HepG2 (cell line): ENCODE measurements at regions not wholly inside any gene's neighbourhood (a gene's known extent, or its start where the extent isn't known, plus 50 kb on each side); places are given as distances from the start of the nearest gene placed in this dataset.

Experiments used
- ATAC-seq: fragments of 200-7000 bp; cut with Tn5 transposase; 3 replicates; pipeline ENCODE4 v1.9.1; 2020; ENCODE audit warnings: mild to moderate bottlenecking, moderate library complexity
- BruUV-seq: library from RNA; stranded (reverse); fragments of 400-500 nt; replicated peaks from 2 replicates; lab custom pipeline; 2021; lab: Mats Ljungman, UMichigan
- CTCF ChIA-PET: fragments of 300-600 bp; formaldehyde crosslinking; extraction: SDS; loops from one replicate; lab custom pipeline; 2021; ENCODE audit warnings: low total read pairs, inconsistent platforms, low intra/inter-chr PET ratio; lab: Yijun Ruan, JAX
- POLR2A ChIA-PET: fragments of 350-600 bp; sonication (Branson Sonifier 250); formaldehyde crosslinking; loops from one replicate; lab custom pipeline; 2020; ENCODE audit warnings: antibody characterized with exemption, inconsistent platforms; lab: Yijun Ruan, JAX
- DNase-seq: peaks from one replicate; pipeline ENCODE4 v3.0.0-alpha.2; 2015; ENCODE audit warnings: low spot score
- FAIRE-seq: peaks from 3 replicates; lab custom pipeline; 2011; peaks lifted over from hg19 to GRCh38; lab: Jason Lieb, UNC
- H2AFZ ChIP-seq: one replicate; pipeline ENCODE4 v1.6.1; 2011; ENCODE audit warnings: low read length, inconsistent platforms
- H3K27ac ChIP-seq: fragments of 300-600 bp; 3 replicates; pipeline ENCODE4 v1.8.0; 2011; ENCODE audit warnings: mixed run types, mild to moderate bottlenecking, mixed read lengths, low read length, inconsistent platforms; ENCODE audit not compliant: insufficient read depth; ENCODE audit errors: extremely low read length
- H3K27me3 ChIP-seq, 2 experiments: fragments of 200-600 bp in 1 of 2; 2 replicates in 1 of 2; 3 replicates in 1 of 2; pipeline versions ENCODE4 v1.6.0 to v1.8.0; 2011; ENCODE audit warnings: low read length in 2 of 2, mild to moderate bottlenecking in 2 of 2, moderate library complexity in 2 of 2, inconsistent platforms in 1 of 2; ENCODE audit not compliant: insufficient read depth in 2 of 2, control insufficient read depth in 1 of 2
- H3K36me3 ChIP-seq, 2 experiments: fragments of 200-600 bp in 1 of 2; replicated peaks in 1 of 2; 2 replicates in 1 of 2; 3 replicates in 1 of 2; pipeline versions ENCODE4 v1.5.1 to v1.8.0; 2011; ENCODE audit warnings: low read length in 2 of 2, inconsistent platforms in 1 of 2; ENCODE audit not compliant: insufficient read depth in 2 of 2, control insufficient read depth in 1 of 2
- H3K4me1 ChIP-seq: 2 replicates; pipeline ENCODE4 v1.5.1; 2012; ENCODE audit warnings: low read length, inconsistent platforms; ENCODE audit not compliant: insufficient read depth
- H3K4me2 ChIP-seq: 2 replicates; pipeline ENCODE4 v1.6.0; 2011; ENCODE audit warnings: low read depth, low read length, inconsistent platforms
- H3K4me3 ChIP-seq, 3 experiments: fragments of 200-600 bp in 1 of 3; sonication (generic), shearing (Covaris generic) in 1 of 3; replicated peaks in 1 of 3; 2 replicates each; pipeline ENCODE4 v1.5.1; 2011 to 2016; ENCODE audit warnings: low read length in 3 of 3, inconsistent platforms in 2 of 3, low read depth in 2 of 3, mild to moderate bottlenecking in 2 of 3, control low read depth in 1 of 3, mixed read lengths in 1 of 3; ENCODE audit not compliant: insufficient read depth in 1 of 3
- H3K79me2 ChIP-seq: one replicate; pipeline ENCODE4 v1.6.1; 2011; ENCODE audit warnings: low read length, inconsistent platforms; ENCODE audit not compliant: insufficient read depth
- H3K9ac ChIP-seq: 2 replicates; pipeline ENCODE4 v1.6.0; 2011; ENCODE audit warnings: mild to moderate bottlenecking, low read depth, low read length, inconsistent platforms; ENCODE audit not compliant: insufficient read depth
- H3K9me3 ChIP-seq: 2 replicates; pipeline ENCODE4 v1.5.1; 2012; ENCODE audit warnings: mild to moderate bottlenecking, low read length
- H4K20me1 ChIP-seq: 2 replicates; pipeline ENCODE4 v1.6.0; 2011; ENCODE audit warnings: inconsistent platforms, mild to moderate bottlenecking, low read length, moderate library complexity; ENCODE audit not compliant: insufficient read depth
- MEF2D ChIP-seq: sonication (generic); formaldehyde crosslinking; IDR thresholded peaks from 2 replicates; pipeline ENCODE4 v1.5.1; 2020; ENCODE audit warnings: mild to moderate bottlenecking, missing genetic modification reagents
- POGZ ChIP-seq: sonication (generic); formaldehyde crosslinking; IDR thresholded peaks from 2 replicates; pipeline ENCODE4 v1.4.0; 2020; ENCODE audit warnings: mild to moderate bottlenecking, missing genetic modification reagents
- RBM22 ChIP-seq: fragments of 200-400 bp; formaldehyde crosslinking; optimal IDR thresholded peaks from 2 replicates; pipeline ENCODE3; 2017; ENCODE audit warnings: mild to moderate bottlenecking, low read length, moderate library complexity
- SMYD3 ChIP-seq: sonication (generic); formaldehyde crosslinking; IDR thresholded peaks from 2 replicates; pipeline ENCODE4 v1.8.1; 2023; ENCODE audit warnings: mild to moderate bottlenecking, missing genetic modification reagents
- ZBTB38 ChIP-seq: sonication (generic); formaldehyde crosslinking; IDR thresholded peaks from 2 replicates; pipeline ENCODE4 v1.5.1; 2020; ENCODE audit warnings: mild to moderate bottlenecking, missing genetic modification reagents
- ZNF234 ChIP-seq: sonication (generic); formaldehyde crosslinking; conservative IDR thresholded peaks from 2 replicates; pipeline ENCODE4 v1.5.1; 2020; ENCODE audit warnings: mild to moderate bottlenecking, missing genetic modification reagents
- WGBS: methylation state at CpG from one replicate; pipeline ENCODE4 v1.1.6; 2017; ENCODE audit warnings: low lambda C conversion rate; 5-methylcytosine and 5-hydroxymethylcytosine counted together
- in situ Hi-C: cut with HindIII; loops from 2 replicates; pipeline ENCODE4 v1.10.0; 2017; ENCODE audit warnings: low pct_unique_long_range_greater_than_20kb; ENCODE audit not compliant: extremely low pct_ligation_motif_present
- intact Hi-C: fragments of 100-400 bp; cut with micrococcal nuclease; formaldehyde crosslinking; loops from one replicate; pipeline ENCODE4 v1.10.0; 2022; ENCODE audit not compliant: unreplicated experiment
- TF ChIP-seq, protein P1 (sequence below): sonication (generic); formaldehyde crosslinking; IDR thresholded peaks from 2 replicates; pipeline ENCODE4 v1.8.1; 2022; ENCODE audit warnings: low read depth, mild to moderate bottlenecking, missing genetic modification reagents
- TF ChIP-seq, protein P2 (sequence below), 2 experiments: fragments of 450-650 bp in 1 of 2; sonication (generic) in 1 of 2; formaldehyde crosslinking in 1 of 2; IDR thresholded peaks; 2 replicates each; pipeline versions ENCODE4 v1.6.1 to v1.8.0; 2016 to 2022; ENCODE audit warnings: antibody characterized with exemption in 1 of 2, mild to moderate bottlenecking in 1 of 2, missing genetic modification reagents in 1 of 2
- TF ChIP-seq, protein P3 (sequence below): sonication (generic); formaldehyde crosslinking; IDR thresholded peaks from 2 replicates; pipeline ENCODE4 v1.9.0; 2021; ENCODE audit warnings: missing genetic modification reagents, borderline replicate concordance

DNA sequence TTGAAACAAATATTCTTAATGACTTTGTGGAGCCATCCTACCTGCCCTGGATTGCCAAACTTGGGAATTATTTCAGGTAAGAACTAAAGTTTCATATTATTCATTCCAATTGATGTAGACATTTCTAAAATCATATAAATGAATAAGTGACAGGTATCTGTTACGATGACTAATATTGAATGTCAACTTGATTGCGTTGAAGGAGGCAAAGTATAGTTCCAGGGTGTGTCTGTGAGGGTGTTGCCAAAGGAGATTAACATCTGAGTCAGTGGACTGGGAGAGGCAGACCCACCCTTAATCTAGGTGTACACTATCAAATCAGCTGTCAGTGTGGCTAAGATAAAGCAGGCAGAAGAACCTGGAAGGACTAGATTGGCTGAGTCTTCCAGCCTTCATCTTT is 1688.4 kb upstream of the CDH9 start:
- 26% methylated on average over 2 of the region's 2 CpGs for WGBS
- ATAC-seq: no peak
- no peaks in the 10 kb centered on the region for H3K36me3 ChIP-seq
- no peak overlapping the region for H3K9ac ChIP-seq
- FAIRE-seq: no peak
- no peak overlapping the region for H3K27ac ChIP-seq
- ChIA-PET POLR2A (no interaction called here), CTCF (no interaction called here)
- no peaks in the 10 kb centered on the region; a peak in 1 of 5 replicates for H3K27me3 ChIP-seq
- no peak overlapping the region for H2AFZ ChIP-seq
- no peaks in the 10 kb centered on the region for H3K79me2 ChIP-seq
- in situ Hi-C loops (no loop called here), intact Hi-C loops (no loop called here)
- H4K20me1 ChIP-seq: no peaks in the 10 kb centered on the region
- no peak for DNase-seq
- BruUV-seq: no TSS peak
- H3K4me2 ChIP-seq: no peak overlapping the region
- no peak overlapping the region for H3K4me3 ChIP-seq
- no peaks in the 10 kb centered on the region for H3K9me3 ChIP-seq
- H3K4me1 ChIP-seq: no peaks in the 10 kb centered on the region
- no peak for TF ChIP-seq ZBTB38
- no peak for TF ChIP-seq ZNF234
- TF ChIP-seq POGZ (CRISPR knock-in tag): no peak
- TF ChIP-seq SMYD3 (CRISPR knock-in tag): no peak
- TF ChIP-seq RBM22: no peak
- TF ChIP-seq, protein P1, sequence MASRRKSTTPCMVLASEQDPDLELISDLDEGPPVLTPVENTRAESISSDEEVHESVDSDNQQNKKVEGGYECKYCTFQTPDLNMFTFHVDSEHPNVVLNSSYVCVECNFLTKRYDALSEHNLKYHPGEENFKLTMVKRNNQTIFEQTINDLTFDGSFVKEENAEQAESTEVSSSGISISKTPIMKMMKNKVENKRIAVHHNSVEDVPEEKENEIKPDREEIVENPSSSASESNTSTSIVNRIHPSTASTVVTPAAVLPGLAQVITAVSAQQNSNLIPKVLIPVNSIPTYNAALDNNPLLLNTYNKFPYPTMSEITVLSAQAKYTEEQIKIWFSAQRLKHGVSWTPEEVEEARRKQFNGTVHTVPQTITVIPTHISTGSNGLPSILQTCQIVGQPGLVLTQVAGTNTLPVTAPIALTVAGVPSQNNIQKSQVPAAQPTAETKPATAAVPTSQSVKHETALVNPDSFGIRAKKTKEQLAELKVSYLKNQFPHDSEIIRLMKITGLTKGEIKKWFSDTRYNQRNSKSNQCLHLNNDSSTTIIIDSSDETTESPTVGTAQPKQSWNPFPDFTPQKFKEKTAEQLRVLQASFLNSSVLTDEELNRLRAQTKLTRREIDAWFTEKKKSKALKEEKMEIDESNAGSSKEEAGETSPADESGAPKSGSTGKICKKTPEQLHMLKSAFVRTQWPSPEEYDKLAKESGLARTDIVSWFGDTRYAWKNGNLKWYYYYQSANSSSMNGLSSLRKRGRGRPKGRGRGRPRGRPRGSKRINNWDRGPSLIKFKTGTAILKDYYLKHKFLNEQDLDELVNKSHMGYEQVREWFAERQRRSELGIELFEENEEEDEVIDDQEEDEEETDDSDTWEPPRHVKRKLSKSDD (CRISPR knock-in tag): no peak
- TF ChIP-seq, protein P2, sequence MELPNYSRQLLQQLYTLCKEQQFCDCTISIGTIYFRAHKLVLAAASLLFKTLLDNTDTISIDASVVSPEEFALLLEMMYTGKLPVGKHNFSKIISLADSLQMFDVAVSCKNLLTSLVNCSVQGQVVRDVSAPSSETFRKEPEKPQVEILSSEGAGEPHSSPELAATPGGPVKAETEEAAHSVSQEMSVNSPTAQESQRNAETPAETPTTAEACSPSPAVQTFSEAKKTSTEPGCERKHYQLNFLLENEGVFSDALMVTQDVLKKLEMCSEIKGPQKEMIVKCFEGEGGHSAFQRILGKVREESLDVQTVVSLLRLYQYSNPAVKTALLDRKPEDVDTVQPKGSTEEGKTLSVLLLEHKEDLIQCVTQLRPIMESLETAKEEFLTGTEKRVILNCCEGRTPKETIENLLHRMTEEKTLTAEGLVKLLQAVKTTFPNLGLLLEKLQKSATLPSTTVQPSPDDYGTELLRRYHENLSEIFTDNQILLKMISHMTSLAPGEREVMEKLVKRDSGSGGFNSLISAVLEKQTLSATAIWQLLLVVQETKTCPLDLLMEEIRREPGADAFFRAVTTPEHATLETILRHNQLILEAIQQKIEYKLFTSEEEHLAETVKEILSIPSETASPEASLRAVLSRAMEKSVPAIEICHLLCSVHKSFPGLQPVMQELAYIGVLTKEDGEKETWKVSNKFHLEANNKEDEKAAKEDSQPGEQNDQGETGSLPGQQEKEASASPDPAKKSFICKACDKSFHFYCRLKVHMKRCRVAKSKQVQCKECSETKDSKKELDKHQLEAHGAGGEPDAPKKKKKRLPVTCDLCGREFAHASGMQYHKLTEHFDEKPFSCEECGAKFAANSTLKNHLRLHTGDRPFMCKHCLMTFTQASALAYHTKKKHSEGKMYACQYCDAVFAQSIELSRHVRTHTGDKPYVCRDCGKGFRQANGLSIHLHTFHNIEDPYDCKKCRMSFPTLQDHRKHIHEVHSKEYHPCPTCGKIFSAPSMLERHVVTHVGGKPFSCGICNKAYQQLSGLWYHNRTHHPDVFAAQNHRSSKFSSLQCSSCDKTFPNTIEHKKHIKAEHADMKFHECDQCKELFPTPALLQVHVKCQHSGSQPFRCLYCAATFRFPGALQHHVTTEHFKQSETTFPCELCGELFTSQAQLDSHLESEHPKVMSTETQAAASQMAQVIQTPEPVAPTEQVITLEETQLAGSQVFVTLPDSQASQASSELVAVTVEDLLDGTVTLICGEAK (IDR thresholded peaks at IDR 0.05): no peak
- TF ChIP-seq, protein P2 (CRISPR knock-in tag; IDR thresholded peaks at IDR 0.05): no peak
- no peak for TF ChIP-seq MEF2D (CRISPR knock-in tag)
- TF ChIP-seq, protein P3, sequence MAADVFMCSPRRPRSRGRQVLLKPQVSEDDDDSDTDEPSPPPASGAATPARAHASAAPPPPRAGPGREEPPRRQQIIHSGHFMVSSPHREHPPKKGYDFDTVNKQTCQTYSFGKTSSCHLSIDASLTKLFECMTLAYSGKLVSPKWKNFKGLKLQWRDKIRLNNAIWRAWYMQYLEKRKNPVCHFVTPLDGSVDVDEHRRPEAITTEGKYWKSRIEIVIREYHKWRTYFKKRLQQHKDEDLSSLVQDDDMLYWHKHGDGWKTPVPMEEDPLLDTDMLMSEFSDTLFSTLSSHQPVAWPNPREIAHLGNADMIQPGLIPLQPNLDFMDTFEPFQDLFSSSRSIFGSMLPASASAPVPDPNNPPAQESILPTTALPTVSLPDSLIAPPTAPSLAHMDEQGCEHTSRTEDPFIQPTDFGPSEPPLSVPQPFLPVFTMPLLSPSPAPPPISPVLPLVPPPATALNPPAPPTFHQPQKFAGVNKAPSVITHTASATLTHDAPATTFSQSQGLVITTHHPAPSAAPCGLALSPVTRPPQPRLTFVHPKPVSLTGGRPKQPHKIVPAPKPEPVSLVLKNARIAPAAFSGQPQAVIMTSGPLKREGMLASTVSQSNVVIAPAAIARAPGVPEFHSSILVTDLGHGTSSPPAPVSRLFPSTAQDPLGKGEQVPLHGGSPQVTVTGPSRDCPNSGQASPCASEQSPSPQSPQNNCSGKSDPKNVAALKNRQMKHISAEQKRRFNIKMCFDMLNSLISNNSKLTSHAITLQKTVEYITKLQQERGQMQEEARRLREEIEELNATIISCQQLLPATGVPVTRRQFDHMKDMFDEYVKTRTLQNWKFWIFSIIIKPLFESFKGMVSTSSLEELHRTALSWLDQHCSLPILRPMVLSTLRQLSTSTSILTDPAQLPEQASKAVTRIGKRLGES: no peak
